GM21381 (cell line): ENCODE measurements at regions not wholly inside any gene's neighbourhood (a gene's known extent, or its start where the extent isn't known, plus 50 kb on each side); places are given as distances from the start of the nearest gene placed in this dataset.

Experiments
- ATAC-seq: cut with Tn5 transposase; IDR thresholded peaks from one replicate; pipeline ENCODE4 v1.9.1; 2021; ENCODE audit warnings: mild to moderate bottlenecking, moderate library complexity; ENCODE audit not compliant: unreplicated experiment

DNA sequence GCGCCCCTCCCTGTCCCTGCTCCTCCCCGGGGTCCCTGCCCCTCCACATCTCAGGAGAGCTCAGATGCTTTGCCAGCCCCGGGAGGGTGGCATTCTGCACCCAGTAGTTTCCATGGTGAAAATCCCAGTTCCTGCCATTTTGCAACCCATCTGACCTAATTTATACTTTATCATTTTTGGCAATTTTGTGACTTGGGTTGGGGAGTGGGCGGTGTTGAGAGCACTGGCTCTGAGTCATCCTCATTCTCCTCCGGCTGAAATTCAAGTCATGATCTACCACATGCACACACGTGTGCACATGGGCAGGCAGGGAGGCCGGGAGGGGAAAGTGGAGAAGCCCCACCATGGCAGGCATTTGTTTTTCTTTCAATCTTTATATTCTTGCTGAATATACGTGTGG, 208.6 kb downstream of the URI1 start:
- ATAC-seq, result no peak

DNA sequence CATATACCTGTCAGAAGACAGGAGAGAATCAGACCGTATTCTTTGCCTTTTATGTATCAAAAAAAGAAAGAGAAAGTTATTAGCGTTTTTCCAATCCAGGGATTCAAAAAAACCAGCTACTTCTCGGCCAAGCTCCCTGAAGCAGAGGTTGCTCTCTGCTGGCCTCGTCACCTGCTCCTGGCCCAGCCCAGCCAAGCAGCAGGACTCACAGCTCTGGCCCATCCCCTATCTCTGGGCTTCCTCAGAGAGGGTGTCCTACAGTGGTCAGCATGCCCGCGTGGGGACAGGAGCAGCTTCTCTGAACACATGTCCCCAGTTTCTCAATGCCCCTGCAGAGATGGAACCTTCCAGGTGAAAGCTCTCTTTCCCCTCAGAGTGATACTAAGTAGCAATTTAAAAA, 209.0 kb downstream of the URI1 start:
- ATAC-seq, result no peak

DNA sequence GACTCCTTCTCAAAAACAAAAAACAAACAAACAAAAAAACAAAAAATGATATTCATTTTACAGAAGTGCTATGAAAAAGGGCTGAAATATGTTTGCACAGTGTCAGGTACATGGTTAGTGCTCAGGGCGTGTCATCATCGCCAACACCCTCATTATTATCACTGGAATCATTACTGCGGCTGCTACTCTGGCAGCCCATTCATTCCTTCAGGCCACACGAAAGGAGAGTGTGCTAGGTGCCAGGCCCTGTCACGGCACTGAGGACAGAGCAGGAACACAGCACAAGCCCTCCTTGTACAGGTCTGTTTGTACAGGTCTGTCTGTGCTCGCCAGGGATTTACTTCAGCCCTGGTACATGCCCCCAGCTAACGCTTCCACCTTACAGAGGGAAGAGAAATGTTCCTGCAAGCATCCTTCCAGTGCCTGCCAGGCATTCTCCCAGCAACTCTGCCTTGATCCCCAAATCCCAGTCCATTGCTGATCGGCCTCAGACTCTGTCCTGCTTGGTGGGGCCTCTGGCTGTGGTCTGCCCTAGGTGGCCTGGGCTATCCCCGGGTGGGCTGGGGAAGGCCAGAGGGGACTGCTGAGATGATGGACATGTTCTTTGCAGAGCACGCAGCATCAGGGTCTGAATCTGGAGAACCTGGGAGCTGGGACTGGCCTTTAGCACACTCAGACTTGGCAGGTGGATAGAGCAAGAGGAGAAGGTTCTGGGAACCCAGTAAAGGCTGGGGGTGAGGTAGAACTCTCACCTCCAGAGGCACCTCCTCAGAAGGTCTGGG, 210.7 kb downstream of the URI1 start:
- ATAC-seq, result no peak

DNA sequence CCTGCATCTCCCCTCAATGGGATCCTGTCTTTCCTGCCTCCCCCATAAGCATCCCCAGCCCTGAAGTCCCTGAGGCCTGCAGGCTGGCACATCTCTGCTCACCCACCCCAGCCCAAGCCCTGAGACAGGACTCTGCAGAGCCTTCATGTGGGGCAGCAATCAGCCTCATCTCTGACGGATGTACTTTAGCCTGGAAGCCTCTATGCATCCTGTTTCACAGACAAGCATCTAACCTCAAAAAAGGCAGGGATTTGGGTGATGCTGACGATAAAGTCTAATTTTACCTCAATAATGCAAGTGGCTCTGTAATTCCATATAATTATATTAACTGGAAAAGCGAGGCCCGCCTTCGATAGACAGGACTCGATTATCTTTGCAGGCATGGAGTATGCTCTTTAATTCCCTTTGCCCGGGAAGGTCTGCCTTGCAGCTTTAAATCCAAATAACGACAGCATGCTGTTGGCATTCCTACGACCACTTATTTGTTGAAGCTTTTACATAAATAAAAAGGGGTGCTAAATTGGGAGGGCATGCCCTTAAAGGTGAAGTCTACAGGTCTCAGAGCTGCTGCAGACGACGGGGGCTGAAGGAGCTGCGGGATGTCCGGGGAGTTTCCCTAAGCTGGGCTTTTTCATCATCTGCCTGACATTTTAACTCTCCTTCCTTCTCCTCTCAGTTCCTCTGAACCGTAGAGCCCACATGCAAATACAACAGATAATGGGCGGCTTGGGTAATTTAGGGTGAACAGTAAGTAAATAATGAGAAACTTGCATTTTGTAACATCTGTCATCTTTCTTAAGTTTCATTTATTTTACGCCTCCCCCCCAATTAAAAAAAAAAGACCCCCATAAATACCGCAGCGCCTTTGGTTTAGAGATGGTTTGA, 211.5 kb downstream of the URI1 start:
- no peak for ATAC-seq

DNA sequence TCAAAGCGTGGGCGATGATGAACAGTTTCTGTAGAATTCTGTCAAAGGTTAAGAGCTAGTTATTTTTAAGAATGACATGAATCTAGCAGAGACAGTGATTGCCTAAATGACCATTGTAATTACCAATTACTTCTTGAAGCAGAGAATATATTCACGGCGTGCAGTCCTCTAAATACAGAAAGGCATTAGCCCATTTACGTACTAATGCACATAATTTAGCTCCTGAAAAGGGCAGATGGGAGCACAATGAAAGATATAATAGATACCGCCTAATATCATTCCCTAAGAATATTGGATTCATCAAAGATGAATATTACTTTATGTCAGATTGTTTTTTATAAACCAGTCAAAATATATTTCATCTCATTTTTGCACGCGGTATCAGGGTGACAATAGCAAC, 212.4 kb downstream of the URI1 start:
- no peak for ATAC-seq

DNA sequence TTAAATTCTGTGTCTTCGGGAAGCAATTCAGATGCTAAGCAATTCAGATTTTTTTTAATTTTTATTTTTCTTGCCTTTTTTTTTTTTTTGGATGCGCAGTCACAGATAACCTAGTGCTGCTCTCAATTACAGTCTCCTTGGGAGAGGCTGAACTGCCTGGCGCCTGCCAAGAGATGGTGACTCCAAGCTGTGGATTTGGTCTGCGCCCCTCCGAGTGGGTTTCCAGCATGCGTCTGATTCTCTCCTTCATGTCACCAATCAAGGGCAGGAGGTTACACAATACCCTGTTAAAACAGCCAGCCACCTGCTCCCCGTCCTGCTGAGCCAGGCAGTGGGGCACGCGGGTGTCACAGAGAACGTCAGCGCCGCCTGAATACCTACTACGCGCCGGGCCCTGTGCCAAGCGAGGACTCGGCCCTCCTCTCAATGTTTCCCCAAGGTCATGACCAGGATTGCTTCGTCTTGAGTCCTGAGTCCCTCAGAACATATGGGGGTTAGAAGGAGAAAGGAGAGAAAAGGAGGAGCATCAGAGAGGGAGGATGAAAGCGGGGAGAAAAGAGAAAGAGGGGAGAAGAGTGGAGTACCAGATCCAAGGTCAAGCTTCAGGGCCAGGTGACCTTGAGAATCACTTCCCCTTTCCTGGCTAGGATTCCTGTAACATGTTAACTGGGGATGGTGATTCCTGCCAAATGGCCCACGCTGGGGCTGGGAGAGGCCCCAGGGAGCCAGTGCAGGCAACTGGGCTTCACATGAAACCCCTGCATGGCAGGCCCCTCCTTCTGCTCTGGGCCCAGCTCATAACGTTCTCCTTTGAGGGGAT, 213.6 kb downstream of the URI1 start:
- no peak for ATAC-seq

DNA sequence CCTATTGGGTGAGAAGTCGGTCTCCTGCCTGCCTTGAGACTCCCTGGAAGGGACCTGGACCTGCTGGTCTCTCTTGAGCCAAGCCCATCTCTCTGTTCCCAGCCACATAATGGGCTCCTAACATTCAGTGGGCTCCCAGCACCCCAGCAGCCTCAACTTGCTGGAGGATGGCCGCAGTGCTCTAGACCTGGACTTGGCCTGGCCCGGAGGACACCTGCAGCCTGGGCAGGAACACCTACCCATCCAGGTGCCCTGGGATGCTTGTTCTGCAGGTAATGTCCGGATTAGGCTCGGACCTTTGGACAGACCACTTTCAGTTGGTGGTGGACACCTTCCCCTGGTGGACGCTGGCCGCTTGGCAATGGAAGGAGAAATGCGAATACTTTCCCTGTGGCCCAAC, 214.6 kb downstream of the URI1 start:
- ATAC-seq, result no peak

- no peak for ATAC-seq
Measured at GRCh38 chr19:30158067-30158892, 213.9 kb upstream of the ZNF536 start.

GRCh38 chr19:30158893-30159245, 213.3 kb upstream of the ZNF536 start:
- ATAC-seq, result no peak

GRCh38 chr19:30159636-30160035, 212.5 kb upstream of the ZNF536 start:
- ATAC-seq, result no peak

GRCh38 chr19:30160426-30160825, 211.8 kb upstream of the ZNF536 start:
- no peak for ATAC-seq

- ATAC-seq, result no peak
Measured at GRCh38 chr19:30161021-30161655, 211.0 kb upstream of the ZNF536 start.

- ATAC-seq, result no peak
Measured at GRCh38 chr19:30161770-30162169, 210.4 kb upstream of the ZNF536 start.

- ATAC-seq, result no peak
Measured at GRCh38 chr19:30162718-30163117, 209.5 kb upstream of the ZNF536 start.

DNA sequence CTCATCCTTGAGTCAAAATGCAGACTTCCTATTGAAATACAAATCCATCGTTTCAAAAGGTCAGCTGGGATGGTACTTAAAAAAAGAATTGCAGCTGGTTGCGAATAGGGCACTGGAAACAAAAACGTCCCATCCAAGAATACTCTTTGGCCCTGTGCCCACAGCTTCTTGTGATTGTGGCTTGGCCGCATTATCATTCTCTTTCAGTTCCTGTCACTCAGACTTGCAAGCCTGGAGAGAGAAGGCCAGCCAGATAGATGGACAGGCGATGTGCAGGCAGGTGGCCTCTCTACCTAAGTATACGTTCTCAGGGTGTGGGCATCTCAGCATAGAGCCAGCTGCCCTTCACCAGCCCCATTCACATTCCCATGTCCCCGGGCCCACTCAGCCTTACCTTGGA, 208.5 kb upstream of the ZNF536 start:
- no peak for ATAC-seq

- no peak for ATAC-seq
Measured at GRCh38 chr19:30165228-30165813, 206.9 kb upstream of the ZNF536 start.

DNA sequence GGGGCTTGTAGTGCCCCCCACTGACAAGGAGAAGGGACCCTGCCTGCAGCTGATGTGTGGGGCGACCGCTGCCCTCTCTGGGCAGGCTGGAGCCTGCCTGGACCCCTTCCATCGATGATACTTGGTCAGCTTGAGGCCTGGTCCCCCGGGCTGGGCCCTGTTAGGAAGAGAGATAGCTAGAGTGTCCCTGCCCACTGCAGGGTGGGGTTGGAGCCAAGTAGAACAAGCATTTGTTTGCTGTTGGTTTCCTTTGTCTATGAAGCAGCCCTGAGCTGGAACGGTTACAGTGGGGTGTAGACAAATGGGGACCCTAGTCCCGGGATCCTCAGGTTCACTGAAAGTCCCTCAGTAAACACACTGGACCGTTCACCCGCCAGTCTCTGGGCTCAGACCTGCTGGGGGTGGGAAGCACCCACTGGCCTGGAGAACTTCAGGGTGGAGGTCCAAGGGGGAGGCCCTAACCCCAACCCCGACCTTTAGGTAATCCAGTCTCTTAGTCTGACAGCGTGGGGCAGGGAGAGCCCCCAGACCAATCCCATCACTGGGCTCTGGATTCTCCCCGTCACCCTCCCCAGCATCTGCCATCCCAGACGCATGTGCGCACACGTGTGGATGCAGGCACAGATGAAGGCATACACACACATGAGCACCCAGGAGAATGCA, 204.8 kb upstream of the ZNF536 start:
- ATAC-seq, result no peak

DNA sequence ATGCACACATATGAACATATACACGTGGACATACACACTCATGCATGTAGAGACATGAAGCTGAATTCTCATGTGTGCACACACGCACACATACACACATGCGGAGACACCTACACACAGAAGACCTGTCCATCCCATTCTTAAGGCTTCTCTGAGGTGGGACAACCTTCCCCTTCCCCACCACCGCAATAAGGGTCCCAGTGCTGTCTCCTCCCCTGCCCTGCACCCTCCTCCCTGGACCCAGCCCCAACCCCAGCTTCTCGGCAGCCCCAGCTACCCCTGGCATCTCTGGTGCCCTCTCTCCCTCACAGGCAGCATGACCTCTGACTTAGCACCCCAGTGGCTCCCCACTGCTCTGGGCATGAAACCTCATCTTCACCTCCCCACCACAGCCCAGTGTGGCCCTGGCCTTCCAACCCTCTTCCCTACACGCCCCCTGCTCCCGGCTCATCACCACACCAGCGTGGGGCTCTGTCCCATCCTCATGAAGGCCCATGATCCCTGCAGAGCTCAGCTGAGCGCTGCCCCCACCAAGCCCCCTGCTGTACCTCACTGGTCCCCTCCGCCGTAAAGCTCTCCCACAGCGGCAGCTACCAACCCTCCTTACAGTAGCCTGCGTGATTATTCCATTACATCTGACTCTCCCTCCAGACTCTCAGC, 204.1 kb upstream of the ZNF536 start:
- ATAC-seq, result no peak

DNA sequence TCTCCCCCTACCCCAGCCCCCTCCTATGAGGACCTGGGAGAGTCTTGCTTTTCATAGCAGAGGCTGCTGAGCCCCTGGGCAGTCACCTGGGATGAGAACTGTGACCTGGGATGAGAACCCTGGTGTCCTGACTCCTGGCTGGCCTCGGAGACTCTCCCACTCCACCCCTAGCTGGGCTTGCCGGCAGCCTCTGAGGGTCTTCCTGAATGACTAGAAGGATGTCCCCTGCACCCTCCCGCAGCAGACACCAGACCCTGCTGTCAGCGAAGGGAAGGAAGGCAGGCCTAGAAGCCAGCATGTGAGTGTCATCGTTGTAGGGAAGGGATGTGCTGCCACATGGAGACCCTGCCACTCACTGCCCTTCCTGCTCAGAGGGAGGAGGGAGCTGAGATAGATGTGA, 203.4 kb upstream of the ZNF536 start:
- no peak for ATAC-seq
